SK-N-SH treated with all-trans-retinoic acid at 6 μM for 48 hours (cell line): ENCODE measurements at regions not wholly inside any gene's neighbourhood (a gene's known extent, or its start where the extent isn't known, plus 50 kb on each side); places are given as distances from the start of the nearest gene placed in this dataset.

Source experiments
- ATAC-seq: fragments of 200-7000 bp; cut with Tn5 transposase; 3 replicates; pipeline ENCODE4 v1.9.1; 2020; ENCODE audit warnings: mild to moderate bottlenecking, moderate library complexity
- ARNTL ChIP-seq: fragments of 450-650 bp; formaldehyde crosslinking; IDR thresholded peaks from 2 replicates; pipeline ENCODE4 v1.5.0; 2020; ENCODE audit warnings: low read depth, mild to moderate bottlenecking, moderate library complexity, borderline replicate concordance
- BACH2 ChIP-seq: fragments of 250-450 bp; sonication (Bioruptor Pico); IDR thresholded peaks from 2 replicates; pipeline ENCODE4 v1.9.0; 2021; ENCODE audit warnings: mild to moderate bottlenecking, borderline replicate concordance
- CREB5 ChIP-seq: fragments of 250-450 bp; sonication (Bioruptor Pico); IDR thresholded peaks from 2 replicates; pipeline ENCODE4 v1.5.1; 2020; ENCODE audit warnings: low read depth, mild to moderate bottlenecking, moderate library complexity
- CSDC2 ChIP-seq: fragments of 250-450 bp; sonication (Bioruptor Pico); IDR thresholded peaks from 2 replicates; pipeline ENCODE4 v1.5.0; 2020; ENCODE audit warnings: mild to moderate bottlenecking, moderate library complexity
- CSRNP3 ChIP-seq: fragments of 250-450 bp; sonication (Bioruptor Pico); IDR thresholded peaks from 2 replicates; pipeline ENCODE4 v1.5.1; 2021; ENCODE audit warnings: mild to moderate bottlenecking, moderate library complexity
- ESRRG ChIP-seq: fragments of 250-450 bp; sonication (Bioruptor Pico); IDR thresholded peaks from 2 replicates; pipeline ENCODE4 v1.6.1; 2021; ENCODE audit warnings: mild to moderate bottlenecking
- GLIS3 ChIP-seq: fragments of 250-450 bp; sonication (Bioruptor Pico); IDR thresholded peaks from 2 replicates; pipeline ENCODE4 v1.5.0; 2020; ENCODE audit warnings: mild to moderate bottlenecking, moderate library complexity
- ISL1 ChIP-seq: fragments of 250-450 bp; sonication (Bioruptor Pico); IDR thresholded peaks from 2 replicates; pipeline ENCODE4 v2.1.2; 2022; ENCODE audit warnings: mild to moderate bottlenecking, moderate library complexity
- OSR1 ChIP-seq: fragments of 250-450 bp; sonication (Bioruptor Pico); IDR thresholded peaks from 2 replicates; pipeline ENCODE4 v1.8.0; 2022; ENCODE audit warnings: moderate library complexity, mild to moderate bottlenecking, inconsistent platforms
- PATZ1 ChIP-seq: fragments of 250-450 bp; sonication (Bioruptor Pico); IDR thresholded peaks from 2 replicates; pipeline ENCODE4 v1.8.0; 2020; ENCODE audit warnings: mild to moderate bottlenecking, moderate library complexity, borderline replicate concordance
- POU6F1 ChIP-seq: fragments of 250-450 bp; sonication (Bioruptor Pico); IDR thresholded peaks from 2 replicates; pipeline ENCODE4 v1.8.0; 2021; ENCODE audit warnings: low read depth, mild to moderate bottlenecking, moderate library complexity, borderline replicate concordance
- PPARA ChIP-seq: fragments of 250-450 bp; sonication (Bioruptor Pico); IDR thresholded peaks from 2 replicates; pipeline ENCODE4 v1.5.0; 2020; ENCODE audit warnings: mild to moderate bottlenecking, borderline replicate concordance
- RARB ChIP-seq: fragments of 250-450 bp; sonication (Bioruptor Pico); IDR thresholded peaks from 2 replicates; pipeline ENCODE4 v1.8.0; 2021; ENCODE audit warnings: mild to moderate bottlenecking, moderate library complexity
- SNAI2 ChIP-seq: fragments of 250-450 bp; sonication (Bioruptor Pico); IDR thresholded peaks from 2 replicates; pipeline ENCODE4 v1.5.0; 2020; ENCODE audit warnings: mild to moderate bottlenecking, moderate library complexity
- TCF4 ChIP-seq: fragments of 250-450 bp; sonication (Bioruptor Pico); IDR thresholded peaks from 2 replicates; pipeline ENCODE4 v1.8.0; 2021; ENCODE audit warnings: mild to moderate bottlenecking, moderate library complexity, borderline replicate concordance
- TSHZ2 ChIP-seq: fragments of 250-450 bp; sonication (Bioruptor Pico); IDR thresholded peaks from 2 replicates; pipeline ENCODE4 v1.5.0; 2020; ENCODE audit warnings: mild to moderate bottlenecking, moderate library complexity
- ZC3H10 ChIP-seq: fragments of 250-450 bp; sonication (Bioruptor Pico); IDR thresholded peaks from 2 replicates; pipeline ENCODE4 v1.5.1; 2021; ENCODE audit warnings: mild to moderate bottlenecking, moderate library complexity
- ZFP3 ChIP-seq: fragments of 250-450 bp; sonication (Bioruptor Pico); IDR thresholded peaks from 2 replicates; pipeline ENCODE4 v1.5.0; 2020; ENCODE audit warnings: mild to moderate bottlenecking, moderate library complexity
- ZNF565 ChIP-seq: fragments of 450-650 bp; formaldehyde crosslinking; conservative IDR thresholded peaks from 2 replicates; pipeline ENCODE4 v1.5.0; 2020; ENCODE audit warnings: low read depth, mild to moderate bottlenecking, moderate library complexity
- ZNF70 ChIP-seq: fragments of 450-650 bp; formaldehyde crosslinking; IDR thresholded peaks from 2 replicates; pipeline ENCODE4 v1.5.0; 2020; ENCODE audit warnings: mild to moderate bottlenecking, moderate library complexity
- ZNF8 ChIP-seq: fragments of 450-650 bp; formaldehyde crosslinking; IDR thresholded peaks from 2 replicates; pipeline ENCODE4 v1.5.0; 2020; ENCODE audit warnings: mild to moderate bottlenecking, moderate library complexity

- ATAC-seq = no peak
- TF ChIP-seq ZNF8 (CRISPR knock-in tag) = no peak
Observed at GRCh38 chr16:85273293-85273692, 161.0 kb upstream of the CIBAR2 start.

GRCh38 chr16:85274501-85274900 lies 162.2 kb upstream of the CIBAR2 start:
- TF ChIP-seq GLIS3 (CRISPR knock-in tag) (no peak), ZNF565 (no peak), PATZ1 (CRISPR knock-in tag) (no peak), CSDC2 (CRISPR knock-in tag) (no peak), OSR1 (CRISPR knock-in tag) (no peak), ARNTL (no peak), ESRRG (CRISPR knock-in tag) (no peak), ZFP3 (CRISPR knock-in tag) (no peak), TCF4 (CRISPR knock-in tag) (no peak), ZC3H10 (CRISPR knock-in tag) (no peak), POU6F1 (CRISPR knock-in tag) (no peak), ZNF70 (CRISPR knock-in tag) (no peak), TSHZ2 (no peak), CSRNP3 (no peak)
- no peak for ATAC-seq

GRCh38 chr16:85274924-85275323 lies 162.7 kb upstream of the CIBAR2 start:
- ATAC-seq = no peak
- TF ChIP-seq ZFP3 (CRISPR knock-in tag) (no peak), TCF4 (CRISPR knock-in tag) (no peak), OSR1 (CRISPR knock-in tag) (no peak), ISL1 (CRISPR knock-in tag) (no peak), CREB5 (CRISPR knock-in tag) (no peak), BACH2 (no peak), PPARA (no peak), SNAI2 (CRISPR knock-in tag) (no peak), RARB (CRISPR knock-in tag) (no peak), ZNF70 (CRISPR knock-in tag) (no peak)
- TF ChIP-seq, all 23 proteins: peak for 0
